ENCODE measurements at regions not wholly inside any gene's neighbourhood (a gene's known extent, or its start where the extent isn't known, plus 50 kb on each side); places are given as distances from the start of the nearest gene placed in this dataset.

DNA sequence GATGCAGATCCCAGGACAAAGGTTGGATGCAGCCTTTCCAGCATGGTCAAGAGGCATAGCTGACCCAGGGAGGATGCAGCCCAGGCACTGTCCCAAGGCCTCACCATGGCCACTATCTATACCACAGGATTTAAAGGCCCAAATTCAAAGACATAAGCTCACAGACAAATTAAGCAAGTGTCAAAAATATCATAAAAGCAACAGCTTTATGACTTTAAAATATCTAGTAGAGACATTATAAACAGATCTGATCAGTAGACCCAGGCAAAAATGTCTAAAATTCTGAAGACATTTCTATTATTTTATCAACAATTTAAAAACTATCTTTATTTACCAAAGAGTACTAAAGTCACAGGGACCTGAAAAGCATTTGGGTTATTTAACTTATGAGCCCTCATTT lies 373.5 kb downstream of the CDC5L start:
- TF ChIP-seq, protein P1, sequence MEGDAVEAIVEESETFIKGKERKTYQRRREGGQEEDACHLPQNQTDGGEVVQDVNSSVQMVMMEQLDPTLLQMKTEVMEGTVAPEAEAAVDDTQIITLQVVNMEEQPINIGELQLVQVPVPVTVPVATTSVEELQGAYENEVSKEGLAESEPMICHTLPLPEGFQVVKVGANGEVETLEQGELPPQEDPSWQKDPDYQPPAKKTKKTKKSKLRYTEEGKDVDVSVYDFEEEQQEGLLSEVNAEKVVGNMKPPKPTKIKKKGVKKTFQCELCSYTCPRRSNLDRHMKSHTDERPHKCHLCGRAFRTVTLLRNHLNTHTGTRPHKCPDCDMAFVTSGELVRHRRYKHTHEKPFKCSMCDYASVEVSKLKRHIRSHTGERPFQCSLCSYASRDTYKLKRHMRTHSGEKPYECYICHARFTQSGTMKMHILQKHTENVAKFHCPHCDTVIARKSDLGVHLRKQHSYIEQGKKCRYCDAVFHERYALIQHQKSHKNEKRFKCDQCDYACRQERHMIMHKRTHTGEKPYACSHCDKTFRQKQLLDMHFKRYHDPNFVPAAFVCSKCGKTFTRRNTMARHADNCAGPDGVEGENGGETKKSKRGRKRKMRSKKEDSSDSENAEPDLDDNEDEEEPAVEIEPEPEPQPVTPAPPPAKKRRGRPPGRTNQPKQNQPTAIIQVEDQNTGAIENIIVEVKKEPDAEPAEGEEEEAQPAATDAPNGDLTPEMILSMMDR (IDR thresholded peaks at IDR 0.05), result no peak
- TF ChIP-seq POLR2A (IDR thresholded peaks at IDR 0.05) (no peak), EP300 (IDR thresholded peaks at IDR 0.05) (no peak)
